HCEC 1CT (cell line): ENCODE measurements at regions not wholly inside any gene's neighbourhood (a gene's known extent, or its start where the extent isn't known, plus 50 kb on each side); places are given as distances from the start of the nearest gene placed in this dataset.
"Not testable (repeated sequence)": the region's sequence is repeated elsewhere in the genome, so short reads cannot be mapped to it uniquely, and the experiment has no call there.

Source experiments
- DNase-seq: peaks from one replicate; pipeline ENCODE4 v3.0.0-alpha.2; 2017

DNA sequence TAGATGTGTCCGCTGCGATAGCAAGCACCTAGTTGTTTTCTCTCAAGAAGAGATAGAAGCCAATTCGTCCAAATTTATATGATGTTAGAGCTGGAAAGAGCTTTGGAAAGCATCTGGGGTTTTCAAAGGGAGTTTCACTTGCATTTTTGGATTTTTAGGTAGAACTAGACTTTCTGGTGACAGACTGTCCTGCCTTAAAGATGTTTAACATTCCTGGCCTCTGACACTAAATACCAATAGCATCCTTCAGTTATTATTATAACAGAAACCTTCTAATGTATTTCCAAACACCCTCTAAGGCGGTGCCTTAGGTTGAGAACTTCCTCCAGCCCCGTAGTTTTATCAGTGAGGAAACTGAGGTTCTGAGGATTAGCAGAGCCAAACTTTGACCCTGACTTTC is 305.3 kb downstream of the SATB1 start:
- peak; percentile 34 for DNase-seq

DNA sequence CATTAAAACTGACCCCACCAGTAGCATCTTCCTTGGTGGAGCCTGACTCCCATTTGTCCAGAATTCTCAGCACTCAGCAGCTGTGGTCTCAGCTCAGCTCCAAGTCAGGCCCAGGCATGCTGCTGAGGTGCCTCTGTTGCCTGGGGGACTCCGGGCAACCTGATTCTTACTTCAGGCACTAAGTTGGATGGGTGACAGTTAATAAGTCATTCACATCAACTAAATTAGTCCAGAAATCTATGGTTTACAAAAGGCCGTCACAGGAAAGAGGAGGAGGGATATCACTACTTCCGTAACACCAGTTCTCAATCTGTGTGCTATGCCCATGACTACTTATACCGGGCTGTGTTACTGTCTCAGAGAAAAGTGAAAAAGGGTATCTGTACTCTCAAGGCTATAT is 310.2 kb downstream of the SATB1 start:
- no peak for DNase-seq

DNA sequence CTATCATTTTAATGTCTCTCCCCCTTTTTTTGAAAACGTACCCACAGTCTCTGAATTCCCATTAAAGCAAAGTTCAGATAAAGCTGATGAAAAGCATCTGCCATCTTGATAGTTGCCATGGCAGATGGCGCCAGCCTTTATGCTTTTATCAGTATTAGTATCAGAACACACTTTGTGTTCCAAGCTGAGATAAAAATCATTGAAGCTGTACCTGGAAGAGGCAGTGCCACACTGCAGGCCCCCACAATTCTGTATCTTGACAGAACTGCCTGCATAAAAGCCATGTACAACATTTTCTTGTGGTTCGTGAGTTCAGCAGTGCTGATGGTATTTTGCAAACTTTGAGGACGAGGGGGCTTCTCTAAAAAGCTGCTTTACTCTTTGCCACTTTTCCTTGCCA is 311.7 kb downstream of the SATB1 start:
- DNase-seq = no peak

DNA sequence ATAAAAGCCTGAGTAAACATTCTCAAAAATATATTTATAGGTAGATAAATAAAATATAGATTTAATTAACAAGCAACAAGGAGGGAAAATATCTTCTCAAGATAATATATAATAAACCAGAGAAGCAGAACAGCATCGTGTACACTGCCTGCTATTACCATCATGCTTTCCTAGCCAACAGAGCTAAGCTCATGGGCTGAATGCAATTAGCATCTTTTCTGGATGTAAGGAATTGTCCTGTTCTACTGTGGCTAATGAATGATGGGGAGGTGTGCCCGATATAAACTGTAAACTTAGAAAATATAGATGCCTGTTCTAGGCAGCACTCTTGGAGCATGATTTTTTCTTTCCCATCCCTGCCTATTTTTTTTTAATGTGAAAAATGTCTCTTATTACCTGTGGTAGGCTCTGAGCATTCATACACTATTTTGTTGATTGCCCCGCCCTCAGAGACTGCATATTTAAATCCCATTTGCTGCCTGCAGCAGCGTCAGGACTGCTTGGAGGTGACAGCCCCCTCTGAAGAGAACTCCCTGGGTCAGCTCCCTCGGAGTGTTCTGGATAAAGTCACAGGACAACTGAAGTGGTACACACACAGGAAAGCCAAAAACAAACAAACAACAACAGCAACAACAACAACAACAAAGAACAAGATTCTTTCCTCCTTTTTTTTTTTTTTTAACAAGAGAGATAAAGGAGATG is 312.3 kb downstream of the SATB1 start:
- DNase-seq = no peak

DNA sequence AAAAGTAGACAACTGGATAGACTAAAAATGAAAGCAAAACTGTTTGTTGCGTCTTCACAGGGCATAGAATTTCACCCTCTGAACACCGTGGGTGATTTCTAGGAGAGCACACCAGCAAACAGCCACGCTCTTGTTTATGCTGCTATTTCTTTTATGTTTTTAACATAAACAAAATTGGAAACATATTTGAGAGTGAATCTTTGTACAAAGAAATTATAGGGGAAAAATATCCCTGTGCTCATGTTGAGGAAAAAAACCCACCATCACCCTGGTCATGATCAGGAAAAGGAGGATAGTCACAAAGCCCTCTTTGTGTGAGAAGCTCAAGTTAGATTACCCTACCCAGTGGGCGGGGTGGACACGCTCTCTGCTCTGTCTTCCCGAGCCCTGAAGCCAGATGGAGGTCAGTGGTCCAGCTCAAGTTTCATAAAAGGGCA is 313.3 kb downstream of the SATB1 start:
- DNase-seq = peak; percentile 30

DNA sequence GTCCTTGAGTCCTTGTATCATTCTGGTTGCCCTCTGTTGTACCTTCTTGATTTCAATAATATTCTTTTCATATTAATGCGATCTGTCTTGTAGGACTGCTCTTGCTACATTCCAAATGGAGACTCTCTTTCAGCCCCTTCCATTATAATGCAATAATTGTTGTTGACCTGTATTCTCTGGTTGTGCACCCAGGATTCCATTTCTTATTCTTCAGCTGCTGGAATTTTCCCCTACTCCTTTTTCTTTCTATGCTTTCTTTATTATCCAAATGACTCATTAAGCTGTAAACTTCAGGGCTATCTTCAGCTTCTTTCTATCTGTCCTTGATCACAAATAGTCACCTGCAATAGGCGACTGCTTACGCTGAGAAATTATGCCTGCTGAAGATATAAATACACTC is 321.5 kb downstream of the SATB1 start:
- no peak for DNase-seq

DNA sequence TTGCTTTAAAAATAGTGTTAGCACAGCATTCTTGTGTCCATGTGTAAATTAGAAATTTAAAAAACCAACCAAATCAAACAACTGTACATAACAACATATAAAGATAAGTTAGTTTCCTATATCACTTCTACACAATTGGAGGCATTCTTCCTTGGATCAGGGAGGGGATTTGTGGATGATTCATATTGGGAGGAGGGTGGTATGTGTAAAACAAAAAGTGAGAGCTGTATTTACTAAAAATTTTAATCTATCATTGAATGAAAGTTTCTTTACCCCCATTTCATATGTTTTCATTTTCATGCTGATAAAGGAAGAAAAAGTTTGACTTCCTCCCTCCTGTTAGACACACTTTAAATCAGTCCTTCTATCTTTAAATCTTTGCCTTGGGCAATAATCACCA is 325.0 kb downstream of the SATB1 start:
- no peak for DNase-seq

DNA sequence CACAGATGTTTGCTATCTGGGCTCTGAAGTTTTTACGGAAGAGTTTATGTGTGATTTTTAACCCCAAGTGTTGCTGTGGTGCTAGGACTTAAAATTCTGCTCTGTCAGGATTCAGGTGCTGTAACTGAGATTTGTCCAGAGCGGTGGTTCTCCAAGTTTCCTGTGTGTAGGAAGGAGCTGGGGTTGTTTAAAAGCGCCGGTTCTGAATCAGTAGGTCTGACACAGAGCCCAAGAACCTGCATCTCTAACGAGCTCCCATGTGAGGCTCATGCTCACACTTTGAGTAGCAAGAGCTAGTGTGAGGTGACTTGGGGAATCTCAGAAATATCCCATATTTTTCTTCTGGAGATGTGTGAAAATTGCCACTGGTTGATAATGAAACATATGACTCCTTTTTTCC is 325.5 kb downstream of the SATB1 start:
- DNase-seq = no peak

DNA sequence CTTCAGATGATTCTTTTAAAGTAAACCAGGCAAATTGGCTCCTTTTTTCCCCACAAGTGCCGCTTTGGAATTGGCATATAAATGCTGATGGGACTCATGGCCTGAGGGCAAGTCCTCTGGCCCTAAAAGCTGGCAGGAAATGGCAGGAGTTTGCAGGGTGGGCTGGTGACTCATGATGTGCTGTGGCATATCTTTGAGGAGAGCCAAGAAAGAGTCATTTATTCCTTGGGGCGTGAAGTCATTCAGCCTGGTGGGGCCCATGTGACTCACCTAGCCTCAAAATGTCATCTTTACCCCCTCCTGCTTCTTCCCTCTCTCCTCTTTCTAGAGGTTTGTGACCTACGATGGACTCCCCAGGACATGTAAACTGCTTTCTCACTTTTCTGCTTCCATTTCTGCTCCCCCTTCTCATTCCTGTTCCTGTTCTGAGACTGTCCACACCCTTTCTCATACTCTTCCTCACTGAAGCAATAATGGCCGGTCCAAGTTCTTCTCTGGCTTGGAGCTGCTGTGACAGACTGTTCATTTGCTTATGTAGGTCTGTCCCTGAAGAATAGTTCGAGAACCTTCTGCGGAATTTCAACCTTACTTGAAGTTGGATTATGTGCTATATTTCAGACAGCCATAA is 326.1 kb downstream of the SATB1 start:
- DNase-seq = peak; percentile 80

DNA sequence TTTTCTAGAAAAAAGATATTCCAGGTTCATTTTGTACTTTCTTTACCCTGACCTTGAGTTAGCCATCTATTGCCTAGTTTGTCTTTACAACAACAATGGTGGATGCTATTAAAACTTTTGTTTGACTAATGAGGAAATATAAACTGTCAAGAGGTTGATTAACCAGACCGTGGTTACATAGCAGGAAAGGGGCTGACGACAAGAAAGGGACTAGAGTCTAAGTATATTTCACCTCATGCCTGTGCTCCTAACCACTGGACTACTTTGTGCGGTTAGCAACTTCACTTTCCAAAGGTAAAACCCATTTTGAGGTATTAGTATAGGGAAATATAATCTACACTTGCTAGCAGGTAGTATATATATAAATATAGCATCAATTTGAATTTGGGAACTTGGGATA is 327.1 kb downstream of the SATB1 start:
- no peak for DNase-seq

DNA sequence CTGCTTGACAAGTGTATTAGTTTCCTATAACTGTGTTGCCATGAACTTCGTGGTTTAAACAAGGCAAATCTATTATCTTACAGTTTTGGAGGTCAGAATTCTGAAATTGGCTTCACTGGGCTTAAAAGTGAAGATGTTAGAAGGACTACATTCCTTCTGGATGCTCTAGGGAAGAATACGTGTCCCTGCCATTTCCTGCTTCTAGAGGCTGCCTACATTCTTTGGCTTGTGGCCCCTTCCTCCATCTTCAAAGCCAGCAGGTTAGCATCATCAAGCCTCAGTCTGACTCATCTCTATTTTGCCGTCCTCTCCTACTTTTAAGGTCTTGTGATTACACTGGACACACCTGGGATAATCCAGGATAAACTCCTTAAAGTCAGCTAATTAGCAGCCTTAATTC is 327.7 kb downstream of the SATB1 start:
- no peak for DNase-seq

DNA sequence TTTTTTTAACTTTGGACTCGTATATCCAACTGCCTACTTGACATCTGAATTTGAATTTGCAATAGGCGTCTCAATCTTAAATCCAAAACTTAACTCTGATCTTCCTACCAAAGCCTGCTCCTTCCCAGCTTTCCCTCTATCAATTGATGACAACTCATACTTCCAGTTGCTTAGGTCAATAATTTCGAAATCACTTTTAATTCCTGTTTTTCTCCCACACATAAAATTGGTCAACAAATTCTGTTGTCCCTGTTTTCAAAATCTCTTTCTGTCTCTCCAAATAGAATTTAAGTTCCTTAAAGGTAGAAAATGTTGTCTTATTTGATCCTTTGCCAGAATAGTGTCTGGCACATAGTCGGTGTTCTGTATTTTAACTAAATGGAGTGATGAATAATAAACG is 332.4 kb downstream of the SATB1 start:
- no peak for DNase-seq

DNA sequence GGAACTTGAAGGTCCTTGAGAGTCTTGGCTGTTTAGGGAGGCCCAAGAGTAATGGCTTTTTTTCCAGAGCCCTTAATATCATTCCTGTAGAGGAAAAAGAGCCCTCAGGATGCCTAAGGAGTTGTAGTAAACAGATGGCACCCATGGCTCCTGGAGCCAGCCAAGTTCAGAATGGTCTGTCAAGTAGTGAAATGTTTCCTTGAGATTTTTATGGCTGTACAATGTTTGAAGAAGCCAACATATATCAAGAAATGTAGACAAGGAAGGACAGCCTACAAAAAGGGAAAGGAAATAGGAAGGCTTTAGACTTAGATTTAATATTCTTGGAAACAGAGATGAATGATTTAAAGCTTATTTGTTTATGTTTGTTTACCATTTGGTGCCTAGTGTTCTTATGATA is 334.8 kb downstream of the SATB1 start:
- no peak for DNase-seq

DNA sequence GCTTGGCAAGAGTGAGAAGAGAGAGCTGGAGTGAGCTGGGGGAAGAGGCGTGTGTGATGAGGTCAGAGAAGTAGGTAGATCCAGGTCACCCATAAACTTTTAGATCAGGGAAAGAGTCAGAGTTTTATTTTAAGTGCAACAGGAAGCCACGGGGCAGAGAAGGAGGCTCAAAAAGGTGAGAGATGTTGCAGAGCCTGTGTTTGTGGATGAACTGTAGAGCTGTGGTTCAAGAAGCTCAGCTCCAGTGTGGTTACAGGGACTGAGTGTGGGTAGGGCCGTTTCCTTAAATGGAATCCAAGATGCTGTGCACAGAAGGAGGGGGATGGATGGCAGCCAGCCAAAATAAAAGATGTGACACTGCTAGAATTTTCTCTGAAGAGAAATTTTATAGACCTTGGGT is 337.2 kb downstream of the SATB1 start:
- no peak for DNase-seq

DNA sequence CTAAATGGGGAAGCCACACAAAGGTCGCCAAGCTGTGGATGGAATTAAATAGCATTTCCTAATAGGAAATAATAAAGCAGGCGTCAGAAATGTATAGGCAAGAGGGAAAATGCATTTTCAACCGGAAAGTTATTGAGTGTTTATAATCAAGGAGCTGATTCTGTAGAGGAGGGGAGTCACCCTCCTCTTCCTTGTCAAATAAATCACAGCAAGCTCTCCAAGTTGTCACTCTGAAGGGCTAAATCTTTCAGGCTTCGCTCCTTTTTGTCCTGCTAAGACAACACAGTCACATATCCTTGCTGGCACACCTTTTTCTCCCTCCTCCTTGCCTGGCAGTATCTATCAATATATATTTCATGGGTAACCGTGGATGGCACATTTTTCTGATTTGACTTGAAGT is 338.4 kb downstream of the SATB1 start:
- DNase-seq = no peak

DNA sequence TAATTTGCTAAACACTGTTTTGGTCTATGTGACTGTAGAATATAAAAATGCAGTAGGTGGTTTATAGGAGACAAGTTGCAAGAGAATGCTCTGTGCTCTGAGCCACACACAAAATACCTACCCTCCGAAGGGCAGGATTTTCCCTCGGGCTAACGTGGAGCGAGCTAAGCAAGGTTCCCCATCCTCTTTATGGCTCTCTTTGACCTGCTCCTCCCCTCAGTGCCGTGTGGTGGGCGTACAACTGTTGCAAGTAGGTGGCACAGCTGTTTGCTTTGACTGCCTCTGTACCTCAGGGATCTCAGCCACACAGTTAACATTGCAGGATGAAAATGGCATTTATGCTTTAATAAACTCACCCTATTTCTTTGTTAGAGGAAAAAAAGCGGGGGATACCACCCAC is 339.1 kb downstream of the SATB1 start:
- DNase-seq = no peak

DNA sequence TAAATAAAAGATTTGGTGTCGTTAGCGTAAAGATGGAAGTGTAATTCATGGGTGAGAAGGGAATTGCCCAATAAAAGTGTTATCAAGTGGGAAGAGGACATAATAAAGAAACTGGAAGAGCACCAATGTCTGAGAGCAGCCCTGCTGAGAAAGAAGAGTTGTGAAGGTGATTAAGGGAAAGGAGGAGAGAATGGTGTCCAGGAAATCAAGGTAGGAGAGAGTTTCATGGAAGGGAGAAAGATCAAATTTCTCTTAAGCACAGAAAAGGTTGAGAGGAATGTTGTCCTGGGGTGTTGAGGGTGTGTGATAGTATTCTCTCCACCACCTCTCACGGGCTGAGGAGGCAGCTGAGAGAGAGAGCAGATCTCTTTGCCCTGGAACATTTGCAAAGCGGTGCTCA is 339.7 kb downstream of the SATB1 start:
- no peak for DNase-seq

DNA sequence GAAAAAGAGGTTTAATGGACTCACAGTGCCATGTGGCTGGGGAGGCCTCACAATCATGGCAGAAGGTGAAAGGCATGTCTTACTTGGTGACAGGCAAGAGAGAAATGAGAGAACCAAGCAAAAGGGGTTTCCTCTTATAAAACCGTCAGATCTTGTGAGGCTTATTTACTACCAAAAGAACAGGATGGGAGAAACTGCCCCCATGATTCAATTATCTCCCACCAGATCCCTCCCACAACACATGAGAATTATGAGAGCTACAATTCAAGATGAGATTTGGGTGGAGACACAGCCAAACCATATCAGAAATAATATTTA is 340.8 kb upstream of the TBC1D5 start:
- DNase-seq = not testable (repeated sequence)

DNA sequence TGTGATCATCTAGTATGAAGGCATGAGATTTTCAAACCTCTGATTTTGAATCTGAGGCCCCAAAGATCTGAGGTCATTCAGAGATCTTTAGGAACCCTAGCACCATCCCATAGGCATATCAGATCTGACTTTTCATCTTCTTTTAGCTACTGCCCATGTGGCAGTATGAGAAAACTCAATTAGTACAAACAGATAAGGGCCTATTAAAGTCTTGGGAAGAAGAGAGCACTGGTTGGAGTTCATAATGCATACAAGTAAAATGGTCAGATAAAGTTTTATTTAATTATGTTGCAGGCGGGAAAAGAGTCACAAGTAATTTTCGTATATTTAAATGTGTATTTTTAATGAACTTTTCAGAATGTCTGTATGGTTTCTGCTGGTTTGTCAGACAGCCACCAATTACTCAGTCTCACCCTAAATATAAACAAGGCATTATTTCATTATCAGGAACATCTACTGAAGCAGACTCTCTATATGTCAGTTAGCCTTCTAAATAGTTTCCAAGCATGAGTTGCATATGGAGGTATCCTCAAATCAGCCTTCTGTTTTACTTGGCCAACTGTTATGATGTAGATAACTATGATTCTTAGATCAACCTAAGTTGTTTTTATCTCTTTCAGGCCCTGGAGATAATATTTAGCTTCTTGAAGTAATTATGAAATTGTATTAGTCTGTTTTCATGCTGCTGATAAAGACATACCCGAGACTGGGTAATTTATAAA is 340.3 kb upstream of the TBC1D5 start:
- no peak for DNase-seq

DNA sequence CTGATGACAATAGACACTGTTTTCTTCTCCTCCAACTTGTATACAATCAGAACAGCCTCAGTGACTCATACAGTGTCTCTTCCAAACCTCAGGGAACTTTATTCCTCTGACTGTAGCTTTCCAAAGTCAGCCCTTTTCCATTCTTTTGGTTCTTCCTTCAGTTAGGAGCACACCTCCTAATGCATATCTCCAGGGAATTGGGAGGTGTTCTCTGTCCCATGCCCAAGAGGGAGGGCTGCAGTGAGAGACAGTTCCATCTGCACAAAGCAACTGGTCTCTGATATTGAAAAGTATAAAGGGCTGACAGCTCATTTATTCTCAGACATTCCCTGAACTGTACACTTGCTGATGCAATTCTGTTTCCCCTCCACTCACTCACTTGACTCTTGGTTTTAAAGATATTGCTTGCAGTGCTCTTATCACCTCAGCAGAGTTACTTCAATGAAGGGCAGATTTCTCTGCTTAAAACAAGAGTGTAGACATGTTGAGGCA is 337.8 kb upstream of the TBC1D5 start:
- peak; percentile 30 for DNase-seq

DNA sequence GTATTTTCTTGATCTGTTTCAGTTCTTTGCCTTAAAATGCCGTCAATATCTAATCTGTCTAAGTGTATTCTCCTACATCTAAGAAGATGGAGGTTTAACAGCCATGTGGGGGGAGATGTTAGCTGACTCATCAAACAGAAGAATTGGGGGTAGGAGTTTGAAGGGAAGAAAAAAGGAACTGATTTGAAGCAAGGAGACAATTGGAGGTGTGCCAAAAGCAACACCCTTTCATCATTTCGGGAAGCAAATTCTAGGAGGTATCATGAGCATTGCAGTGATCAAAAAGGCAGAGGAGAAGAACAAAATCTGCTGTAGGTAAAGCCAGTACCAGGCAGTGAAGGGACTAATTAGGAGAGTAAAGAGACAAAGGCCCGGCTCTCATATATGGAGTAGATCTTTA is 337.3 kb upstream of the TBC1D5 start:
- DNase-seq = no peak

DNA sequence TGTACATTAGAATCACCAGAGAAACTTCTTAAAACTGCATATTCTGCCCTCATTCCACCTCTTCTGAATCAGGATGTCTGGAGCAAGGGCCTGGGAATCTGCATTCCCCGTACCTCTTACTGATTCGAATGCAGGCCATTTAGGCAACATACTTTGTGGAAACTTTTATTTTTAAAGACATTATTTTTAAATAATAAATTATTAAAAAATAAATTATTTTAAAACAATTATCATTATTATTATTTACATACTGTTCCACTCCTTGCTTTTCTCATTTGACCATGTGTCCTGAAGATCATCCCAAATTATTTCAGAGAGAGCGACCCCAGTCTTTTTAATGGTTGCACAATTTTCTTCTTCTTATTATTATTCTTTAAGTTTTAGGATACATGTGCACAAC is 336.6 kb upstream of the TBC1D5 start:
- no peak for DNase-seq

DNA sequence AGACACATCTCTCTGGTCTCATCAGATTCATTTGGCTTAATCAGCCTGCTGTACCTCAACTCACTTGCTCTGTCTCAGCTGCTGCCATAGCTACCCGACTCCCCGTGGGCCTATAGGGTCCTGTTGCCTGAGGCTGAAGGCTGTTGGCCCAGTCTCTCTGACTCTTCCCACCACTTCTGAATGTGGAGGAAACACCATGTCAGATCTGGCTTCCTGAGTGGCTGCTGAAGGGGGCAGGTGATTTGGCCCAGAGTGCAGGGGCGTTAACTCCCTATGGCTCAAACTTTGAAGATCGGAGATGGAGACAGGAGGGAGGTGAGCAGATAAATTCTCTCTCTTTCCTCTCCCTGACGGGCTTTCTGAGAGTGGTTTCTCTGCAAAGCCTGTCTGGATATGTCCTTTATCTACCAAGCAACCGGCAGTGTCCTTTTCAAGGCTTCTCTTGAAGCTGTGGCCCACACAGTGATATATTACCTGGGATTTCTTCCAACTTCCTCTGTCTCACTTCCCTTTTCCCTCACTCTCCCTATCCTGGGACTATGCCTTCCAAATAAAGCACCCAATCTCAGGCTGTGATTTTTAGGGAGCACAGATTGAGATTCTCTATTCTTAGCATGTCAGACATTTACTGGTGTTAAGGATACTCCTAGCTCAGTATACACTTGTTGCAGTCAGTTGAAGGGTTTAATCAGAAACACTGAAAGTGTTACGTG is 334.9 kb upstream of the TBC1D5 start:
- no peak for DNase-seq

DNA sequence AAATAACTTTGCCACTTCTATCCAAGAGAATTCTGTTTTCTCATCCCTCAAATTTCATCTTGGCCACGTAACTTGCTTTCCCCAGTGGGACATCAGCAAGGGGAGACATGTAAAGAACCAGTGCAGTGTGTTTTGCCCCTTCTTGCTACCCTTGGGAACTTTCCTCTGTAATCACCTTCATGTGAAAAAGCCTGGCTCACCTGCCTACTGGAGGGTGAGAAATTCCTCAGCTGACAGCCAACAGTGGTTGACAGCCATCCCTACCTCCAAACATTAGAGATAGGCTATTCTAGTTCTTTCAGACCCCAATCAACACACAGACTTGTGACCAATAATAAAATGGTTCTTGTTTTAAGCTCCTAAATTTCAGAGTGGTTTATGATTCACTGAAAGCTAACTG is 333.9 kb upstream of the TBC1D5 start:
- DNase-seq = no peak
